ENCODE measurements at regions not wholly inside any gene's neighbourhood (a gene's known extent, or its start where the extent isn't known, plus 50 kb on each side); places are given as distances from the start of the nearest gene placed in this dataset.

GRCh38 chr15:66844041-66844746 lies 142.2 kb downstream of the SMAD6 start:
- no peak overlapping the region for H3K4me3 Mint-ChIP-seq
- no peaks in the 10 kb centered on the region for H3K4me1 Mint-ChIP-seq (ENCODE audit: low read depth in 2 of 2)
- ATAC-seq: no peak
- DNase-seq (ENCODE audit: low spot score): no peak
- H3K27ac Mint-ChIP-seq: no peak overlapping the region
- H3K9me3 Mint-ChIP-seq: no peaks in the 10 kb centered on the region
- peaks cover 29 to 31% of the 10 kb centered on the region in 2 donors for H3K27me3 Mint-ChIP-seq
- H3K36me3 Mint-ChIP-seq: no peaks in the 10 kb centered on the region

- Mint-ChIP-seq H3K27ac (no peak overlapping the region), H3K36me3 (no peaks in the 10 kb centered on the region), H3K27me3 (peaks cover 27 to 31% of the 10 kb centered on the region in 2 donors), H3K4me1 (ENCODE audit: low read depth in 2 of 2) (no peaks in the 10 kb centered on the region), H3K4me3 (no peak overlapping the region), H3K9me3 (no peaks in the 10 kb centered on the region)
- DNase-seq (ENCODE audit: low spot score) (no peak), ATAC-seq (no peak)
Observed at GRCh38 chr15:66844747-66845145, 142.7 kb downstream of the SMAD6 start.

GRCh38 chr15:66845266-66845785 lies 143.3 kb downstream of the SMAD6 start:
- Mint-ChIP-seq H3K27me3 (peaks cover 27 to 31% of the 10 kb centered on the region in 2 donors), H3K36me3 (no peaks in the 10 kb centered on the region), H3K9me3 (no peaks in the 10 kb centered on the region), H3K4me1 (ENCODE audit: low read depth in 2 of 2) (no peaks in the 10 kb centered on the region), H3K27ac (no peak overlapping the region), H3K4me3 (no peak overlapping the region)
- no peak for DNase-seq (ENCODE audit: low spot score)
- no peak for ATAC-seq

GRCh38 chr15:66846031-66846430 lies 144.0 kb downstream of the SMAD6 start:
- peaks cover 27 to 29% of the 10 kb centered on the region in 2 donors for H3K27me3 Mint-ChIP-seq
- peaks cover 0 to 1% of the 10 kb centered on the region in 2 donors for H3K4me1 Mint-ChIP-seq (ENCODE audit: low read depth in 2 of 2)
- no peak overlapping the region for H3K4me3 Mint-ChIP-seq
- H3K36me3 Mint-ChIP-seq: no peaks in the 10 kb centered on the region
- H3K9me3 Mint-ChIP-seq: no peaks in the 10 kb centered on the region
- no peak overlapping the region for H3K27ac Mint-ChIP-seq
- DNase-seq (ENCODE audit: low spot score): no peak
- no peak for ATAC-seq

- Mint-ChIP-seq H3K27me3 (peaks cover 20 to 21% of the 10 kb centered on the region in 2 donors), H3K27ac (no peak overlapping the region), H3K4me3 (no peak overlapping the region), H3K36me3 (no peaks in the 10 kb centered on the region), H3K4me1 (ENCODE audit: low read depth in 2 of 2) (peaks cover 2 to 5% of the 10 kb centered on the region in 2 donors), H3K9me3 (no peaks in the 10 kb centered on the region)
- DNase-seq (ENCODE audit: low spot score): no peak
- no peak for ATAC-seq
Observed at GRCh38 chr15:66846811-66847210, 144.8 kb downstream of the SMAD6 start.

- Mint-ChIP-seq H3K36me3 (no peaks in the 10 kb centered on the region), H3K4me1 (ENCODE audit: low read depth in 2 of 2) (peaks cover 4 to 5% of the 10 kb centered on the region in 2 donors), H3K9me3 (no peaks in the 10 kb centered on the region), H3K27ac (no peak overlapping the region), H3K27me3 (peaks cover 16 to 19% of the 10 kb centered on the region in 2 donors), H3K4me3 (no peak overlapping the region)
- DNase-seq (ENCODE audit: low spot score) (no peak), ATAC-seq (no peak)
Observed at GRCh38 chr15:66847565-66847991, 145.5 kb downstream of the SMAD6 start.

- Mint-ChIP-seq H3K4me1 (ENCODE audit: low read depth in 2 of 2) (peaks cover 4 to 5% of the 10 kb centered on the region in 2 donors), H3K27ac (no peak overlapping the region), H3K36me3 (no peaks in the 10 kb centered on the region), H3K4me3 (no peak overlapping the region), H3K9me3 (no peaks in the 10 kb centered on the region), H3K27me3 (peaks cover 16 to 18% of the 10 kb centered on the region in 2 donors)
- DNase-seq (ENCODE audit: low spot score) (no peak), ATAC-seq (no peak)
Observed at GRCh38 chr15:66848116-66848515, 146.1 kb downstream of the SMAD6 start.

- ATAC-seq (peak in 1 of 2 donors; percentile 13), DNase-seq (ENCODE audit: low spot score) (no peak)
Observed at GRCh38 chr15:66848686-66849392, 146.8 kb downstream of the SMAD6 start.

GRCh38 chr15:66849393-66849745 lies 147.3 kb downstream of the SMAD6 start:
- Mint-ChIP-seq H3K27ac (no peak overlapping the region), H3K4me3 (no peak overlapping the region), H3K27me3 (peaks cover 16 to 21% of the 10 kb centered on the region in 2 donors), H3K36me3 (no peaks in the 10 kb centered on the region), H3K9me3 (no peaks in the 10 kb centered on the region), H3K4me1 (ENCODE audit: low read depth in 2 of 2) (peaks cover 4 to 5% of the 10 kb centered on the region in 2 donors)
- DNase-seq (ENCODE audit: low spot score) (no peak), ATAC-seq (no peak)

More at GRCh38 chr15:66848686-66849392, 146.8 kb downstream of the SMAD6 start:
- Mint-ChIP-seq H3K36me3 (no peaks in the 10 kb centered on the region), H3K4me3 (no peak overlapping the region), H3K9me3 (no peaks in the 10 kb centered on the region), H3K4me1 (ENCODE audit: low read depth in 2 of 2) (peaks cover 4 to 5% of the 10 kb centered on the region in 2 donors), H3K27ac (no peak overlapping the region), H3K27me3 (peaks cover 16 to 17% of the 10 kb centered on the region in 2 donors)

GRCh38 chr15:66849746-66850077 lies 147.7 kb downstream of the SMAD6 start:
- no peak for DNase-seq (ENCODE audit: low spot score)
- Mint-ChIP-seq H3K27ac (no peak overlapping the region), H3K9me3 (no peaks in the 10 kb centered on the region), H3K4me1 (ENCODE audit: low read depth in 2 of 2) (peaks cover 4 to 5% of the 10 kb centered on the region in 2 donors), H3K27me3 (peaks cover 15 to 20% of the 10 kb centered on the region in 2 donors), H3K4me3 (no peak overlapping the region), H3K36me3 (no peaks in the 10 kb centered on the region)
- ATAC-seq: no peak

- no peaks in the 10 kb centered on the region for H3K36me3 Mint-ChIP-seq
- H3K4me1 Mint-ChIP-seq (ENCODE audit: low read depth in 2 of 2): peaks cover 4 to 5% of the 10 kb centered on the region in 2 donors
- DNase-seq (ENCODE audit: low spot score) (no peak), ATAC-seq (no peak)
- H3K27ac Mint-ChIP-seq: no peak overlapping the region
- H3K4me3 Mint-ChIP-seq: no peak overlapping the region
- H3K27me3 Mint-ChIP-seq: peaks cover 15 to 16% of the 10 kb centered on the region in 2 donors
- H3K9me3 Mint-ChIP-seq: no peaks in the 10 kb centered on the region
Observed at GRCh38 chr15:66850078-66850991, 148.3 kb downstream of the SMAD6 start.

GRCh38 chr15:66850996-66851310 lies 148.9 kb downstream of the SMAD6 start:
- Mint-ChIP-seq H3K4me3 (peak overlapping the region; percentile 34), H3K4me1 (ENCODE audit: low read depth in 2 of 2) (peaks cover 4 to 5% of the 10 kb centered on the region in 2 donors), H3K27ac (no peak overlapping the region), H3K36me3 (no peaks in the 10 kb centered on the region), H3K9me3 (no peaks in the 10 kb centered on the region), H3K27me3 (peaks cover 11 to 14% of the 10 kb centered on the region in 2 donors)
- DNase-seq (ENCODE audit: low spot score) (no peak), ATAC-seq (no peak)

- no peaks in the 10 kb centered on the region for H3K9me3 Mint-ChIP-seq
- peaks cover 4 to 5% of the 10 kb centered on the region in 2 donors for H3K4me1 Mint-ChIP-seq (ENCODE audit: low read depth in 2 of 2)
- H3K27me3 Mint-ChIP-seq: peaks cover 8 to 11% of the 10 kb centered on the region in 2 donors
- H3K36me3 Mint-ChIP-seq: no peaks in the 10 kb centered on the region
- H3K4me3 Mint-ChIP-seq: peak overlapping the region; percentile 34
- ATAC-seq: peak; percentile 83 to 88
- peak; percentile 83 for DNase-seq (ENCODE audit: low spot score)
- H3K27ac Mint-ChIP-seq: no peak overlapping the region
Observed at GRCh38 chr15:66851311-66852063, 149.5 kb downstream of the SMAD6 start.
